IMR-90 (cell line): ENCODE measurements at regions not wholly inside any gene's neighbourhood (a gene's known extent, or its start where the extent isn't known, plus 50 kb on each side); places are given as distances from the start of the nearest gene placed in this dataset.

Source experiments
- ATAC-seq: fragments of 200-7000 bp; cut with Tn5 transposase; 2 replicates; pipeline ENCODE4 v1.9.1; 2020; ENCODE audit warnings: low read depth, mild to moderate bottlenecking, moderate library complexity
- BruUV-seq: library from RNA; stranded (reverse); fragments of 400-500 nt; replicated peaks from 2 replicates; lab custom pipeline; 2021; lab: Mats Ljungman, UMichigan
- CTCF ChIA-PET: fragments of 300-600 bp; formaldehyde crosslinking; extraction: SDS; loops from one replicate; lab custom pipeline; 2021; ENCODE audit warnings: antibody characterized with exemption; lab: Yijun Ruan, JAX
- POLR2A ChIA-PET: fragments of 300-600 bp; sonication (Branson Sonifier 250); formaldehyde crosslinking; loops from one replicate; lab custom pipeline; 2022; ENCODE audit warnings: antibody characterized with exemption; ENCODE audit not compliant: unreplicated experiment; lab: Charles Lee
- DNase-seq: peaks from one replicate; pipeline ENCODE4 v3.0.0; 2013
- H2AFZ ChIP-seq: replicated peaks from 2 replicates; pipeline ENCODE3; 2013; ENCODE audit warnings: low read length, mild to moderate bottlenecking; ENCODE audit not compliant: poor library complexity
- H2AK5ac ChIP-seq: 2 replicates; pipeline ENCODE4 v1.6.1; 2013; ENCODE audit warnings: low read depth, low read length, inconsistent platforms
- H2AK9ac ChIP-seq: replicated peaks from 2 replicates; pipeline ENCODE3; 2013; ENCODE audit warnings: mild to moderate bottlenecking, low read depth, low read length, moderate library complexity; ENCODE audit not compliant: poor library complexity
- H2BK120ac ChIP-seq: 2 replicates; pipeline ENCODE4 v1.6.1; 2013; ENCODE audit warnings: low read depth, low read length, inconsistent platforms
- H2BK15ac ChIP-seq: 3 replicates; pipeline ENCODE4 v1.6.1; 2013; ENCODE audit warnings: low read depth, low read length, inconsistent platforms
- H2BK20ac ChIP-seq: 2 replicates; pipeline ENCODE4 v1.6.1; 2013; ENCODE audit warnings: low read depth, mild to moderate bottlenecking, inconsistent platforms, low read length, moderate library complexity
- H2BK5ac ChIP-seq: 2 replicates; pipeline ENCODE4 v1.6.1; 2013; ENCODE audit warnings: mild to moderate bottlenecking, low read depth, low read length, inconsistent platforms; ENCODE audit not compliant: poor library complexity, severe bottlenecking
- H3K14ac ChIP-seq: replicated peaks from 2 replicates; pipeline ENCODE4 v1.6.1; 2013; ENCODE audit warnings: low read depth, low read length, inconsistent platforms
- H3K18ac ChIP-seq: 2 replicates; pipeline ENCODE4 v1.6.1; 2013; ENCODE audit warnings: low read depth, low read length, control low read depth
- H3K23ac ChIP-seq: 2 replicates; pipeline ENCODE4 v1.6.1; 2013; ENCODE audit warnings: low read depth, low read length, inconsistent platforms
- H3K27ac ChIP-seq: 2 replicates; pipeline ENCODE4 v1.5.1; 2013; ENCODE audit warnings: mild to moderate bottlenecking, control low read depth, low read length; ENCODE audit not compliant: insufficient read depth
- H3K27me3 ChIP-seq: 2 replicates; pipeline ENCODE4 v1.6.1; 2013; ENCODE audit warnings: low read length; ENCODE audit not compliant: control insufficient read depth, insufficient read depth
- H3K36me3 ChIP-seq: 2 replicates; pipeline ENCODE4 v1.6.1; 2013; ENCODE audit warnings: low read length, mixed read lengths; ENCODE audit not compliant: control insufficient read depth, insufficient read depth
- H3K4ac ChIP-seq: 2 replicates; pipeline ENCODE4 v1.6.1; 2013; ENCODE audit warnings: low read depth, low read length, inconsistent platforms
- H3K4me1 ChIP-seq: 2 replicates; pipeline ENCODE4 v1.6.1; 2013; ENCODE audit warnings: low read length, mixed read lengths; ENCODE audit not compliant: control insufficient read depth, insufficient read depth
- H3K4me2 ChIP-seq: 2 replicates; pipeline ENCODE4 v1.6.1; 2013; ENCODE audit warnings: low read depth, mild to moderate bottlenecking, control low read depth, low read length, moderate library complexity
- H3K4me3 ChIP-seq: 2 replicates; pipeline ENCODE4 v1.5.1; 2013; ENCODE audit warnings: low read depth, mild to moderate bottlenecking, control low read depth, low read length, moderate library complexity; ENCODE audit not compliant: insufficient read depth
- H3K56ac ChIP-seq: 2 replicates; pipeline ENCODE4 v1.6.1; 2013; ENCODE audit warnings: low read length, inconsistent platforms; ENCODE audit not compliant: insufficient read depth; ENCODE audit errors: extremely low read depth
- H3K79me1 ChIP-seq, 2 experiments: 2 replicates each; pipeline ENCODE4 v1.6.1; 2013; ENCODE audit warnings: low read length in 2 of 2, inconsistent platforms in 1 of 2, low read depth in 1 of 2
- H3K9ac ChIP-seq: 2 replicates; pipeline ENCODE4 v1.6.1; 2013; ENCODE audit warnings: low read depth, low read length, control low read depth
- H3K9me1 ChIP-seq: 2 replicates; pipeline ENCODE4 v1.6.1; 2013; ENCODE audit warnings: low read length, inconsistent platforms; ENCODE audit not compliant: insufficient read depth
- H3K9me3 ChIP-seq: 2 replicates; pipeline ENCODE4 v1.6.1; 2013; ENCODE audit warnings: low read length; ENCODE audit not compliant: control insufficient read depth, insufficient read depth
- H4K20me1 ChIP-seq: 2 replicates; pipeline ENCODE4 v1.6.1; 2013; ENCODE audit warnings: low read length, inconsistent platforms; ENCODE audit not compliant: insufficient read depth
- H4K5ac ChIP-seq: 2 replicates; pipeline ENCODE4 v1.6.1; 2013; ENCODE audit warnings: mild to moderate bottlenecking, low read depth, low read length, control low read depth
- H4K8ac ChIP-seq, 2 experiments: 2 replicates each; pipeline ENCODE4 v1.6.1; 2013; ENCODE audit warnings: low read depth in 2 of 2, low read length in 2 of 2, control low read depth in 1 of 2, inconsistent platforms in 1 of 2
- H4K91ac ChIP-seq: 2 replicates; pipeline ENCODE4 v1.6.1; 2013; ENCODE audit warnings: low read depth, low read length, inconsistent platforms; ENCODE audit not compliant: insufficient read depth
- BHLHE40 ChIP-seq: fragments of 150-350 bp; IDR thresholded peaks from 2 replicates; pipeline ENCODE4 v1.6.1; 2016; ENCODE audit warnings: mild to moderate bottlenecking, low read depth, low read length
- CEBPB ChIP-seq: IDR thresholded peaks from 2 replicates; pipeline ENCODE4 v1.6.1; 2012; ENCODE audit warnings: low read depth, low read length, improper control_type of control experiment
- MAFK ChIP-seq: IDR thresholded peaks from 2 replicates; pipeline ENCODE4 v1.6.1; 2012; ENCODE audit warnings: low read depth, low read length, improper control_type of control experiment
- MXI1 ChIP-seq: IDR thresholded peaks from 2 replicates; pipeline ENCODE4 v1.6.1; 2012; ENCODE audit warnings: low read depth, mild to moderate bottlenecking, low read length, moderate library complexity, borderline replicate concordance
- POLR2A ChIP-seq: IDR thresholded peaks from 2 replicates; pipeline ENCODE4 v1.6.1; 2012; ENCODE audit warnings: mild to moderate bottlenecking, low read depth, low read length
- RAD21 ChIP-seq: IDR thresholded peaks from 2 replicates; pipeline ENCODE4 v1.6.1; 2012; ENCODE audit warnings: low read length, improper control_type of control experiment
- WGBS, 2 experiments: methylation state at CpG; one replicate each; pipeline versions ENCODE4 v1.1.5 to v1.1.7; 2013; ENCODE audit warnings: missing lambda C conversion rate in 2 of 2; ENCODE audit not compliant: insufficient read length in 1 of 2; ENCODE audit errors: extremely low coverage in 2 of 2; 5-methylcytosine and 5-hydroxymethylcytosine counted together
- dilution Hi-C: fragments of 300-500 bp; cut with HindIII; formaldehyde crosslinking; loops from one replicate; pipeline ENCODE4 v1.14.3; 2018; ENCODE audit warnings: low sequenced_read_pairs; ENCODE audit not compliant: unreplicated experiment
- in situ Hi-C: fragments of 300-500 bp; cut with MboI; formaldehyde crosslinking; loops from 3 replicates; pipeline ENCODE4 v1.14.3; 2019; ENCODE audit warnings: low sequenced_read_pairs, inconsistent platforms, mixed read lengths
- intact Hi-C: fragments of 100-400 bp; cut with micrococcal nuclease; formaldehyde crosslinking; loops from 2 replicates; pipeline ENCODE4 v1.10.0; 2022
- TF ChIP-seq, protein P1 (sequence below): conservative IDR thresholded peaks from 2 replicates; pipeline ENCODE4 v1.5.1; 2012; ENCODE audit warnings: mild to moderate bottlenecking, low read depth, low read length, improper control_type of control experiment

- Histone ChIP-seq H2BK5ac (peak overlapping the region; percentile 39), H3K9me3 (no peaks in the 10 kb centered on the region), H4K5ac (peak overlapping the region; percentile 100), H3K4me2 (peak overlapping the region; percentile 61; the same call in 1 of the 2 replicates), H3K4me3 (no peak overlapping the region), H3K9ac (no peak overlapping the region), H4K20me1 (no peaks in the 10 kb centered on the region), H3K27ac (0 out of 2 replicates have a peak overlapping the region, but pooled peaks have one; percentile 66), H3K36me3 (no peaks in the 10 kb centered on the region), H2BK15ac (peak overlapping the region; percentile 80; the same call in 1 of the 3 replicates), H3K27me3 (no peaks in the 10 kb centered on the region), H3K14ac (peak overlapping the region; percentile 67), H4K8ac (peak overlapping the region; percentile 89 to 98), H2AFZ (peak overlapping the region; percentile 43), H2AK9ac (no peak overlapping the region), H3K4me1 (peaks cover 7% of the 10 kb centered on the region), H3K79me1 (no peaks in the 10 kb centered on the region), H2BK20ac (peak overlapping the region; percentile 94; the same call in 1 of the 2 replicates), H4K91ac (peak overlapping the region; percentile 59; the same call in 1 of the 2 replicates), H3K18ac (peak overlapping the region; percentile 84), H2AK5ac (no peak overlapping the region), H3K23ac (peak overlapping the region; percentile 45; the same call in 1 of the 2 replicates), H3K4ac (peak overlapping the region; percentile 55), H3K56ac (peak overlapping the region; percentile 46; the same call in 1 of the 2 replicates), H3K9me1 (no peaks in the 10 kb centered on the region), H2BK120ac (peak overlapping the region; percentile 84)
- ATAC-seq (no peak), DNase-seq (peak; percentile 1)
- dilution Hi-C loops (no loop called here), in situ Hi-C loops (no loop called here), intact Hi-C loops (no loop called here)
- TF ChIP-seq MXI1 (no peak), CEBPB (no peak), MAFK (no peak), RAD21 (no peak), BHLHE40 (no peak), POLR2A (no peak)
- TF ChIP-seq, protein P1, sequence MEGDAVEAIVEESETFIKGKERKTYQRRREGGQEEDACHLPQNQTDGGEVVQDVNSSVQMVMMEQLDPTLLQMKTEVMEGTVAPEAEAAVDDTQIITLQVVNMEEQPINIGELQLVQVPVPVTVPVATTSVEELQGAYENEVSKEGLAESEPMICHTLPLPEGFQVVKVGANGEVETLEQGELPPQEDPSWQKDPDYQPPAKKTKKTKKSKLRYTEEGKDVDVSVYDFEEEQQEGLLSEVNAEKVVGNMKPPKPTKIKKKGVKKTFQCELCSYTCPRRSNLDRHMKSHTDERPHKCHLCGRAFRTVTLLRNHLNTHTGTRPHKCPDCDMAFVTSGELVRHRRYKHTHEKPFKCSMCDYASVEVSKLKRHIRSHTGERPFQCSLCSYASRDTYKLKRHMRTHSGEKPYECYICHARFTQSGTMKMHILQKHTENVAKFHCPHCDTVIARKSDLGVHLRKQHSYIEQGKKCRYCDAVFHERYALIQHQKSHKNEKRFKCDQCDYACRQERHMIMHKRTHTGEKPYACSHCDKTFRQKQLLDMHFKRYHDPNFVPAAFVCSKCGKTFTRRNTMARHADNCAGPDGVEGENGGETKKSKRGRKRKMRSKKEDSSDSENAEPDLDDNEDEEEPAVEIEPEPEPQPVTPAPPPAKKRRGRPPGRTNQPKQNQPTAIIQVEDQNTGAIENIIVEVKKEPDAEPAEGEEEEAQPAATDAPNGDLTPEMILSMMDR, result no peak
- WGBS, 2 experiments, result no CpG with 5 or more reads among the region's 3 CpGs
- ChIA-PET CTCF (no interaction called here), POLR2A (interaction anchor here (0.6 kb wide), 1 partner anchor 27 kb away, joined by 3 read pairs; no protein-coding TSS in a partner anchor)
- no TSS peak for BruUV-seq
Observed at GRCh38 chr4:60657041-60657440, 543.1 kb upstream of the ADGRL3 start.
